Thyroid gland (tissue), 4 donors: ENCODE measurements at regions not wholly inside any gene's neighbourhood (a gene's known extent, or its start where the extent isn't known, plus 50 kb on each side); places are given as distances from the start of the nearest gene placed in this dataset.

Source experiments
- DNase-seq, 2 donors: peaks; one replicate each; pipeline ENCODE4 v3.0.0-alpha.2; 2019
- H3K27ac ChIP-seq, 3 donors: fragments of 200-600 bp; sonication (generic); 1 replicate in 2 of 3; 2 replicates in 1 of 3; pipeline ENCODE4 v1.5.1; 2016 to 2019; ENCODE audit warnings: mild to moderate bottlenecking in 1 of 3, moderate library complexity in 1 of 3
- H3K27me3 ChIP-seq: fragments of 200-600 bp; sonication (generic); one replicate; pipeline ENCODE4 v1.5.1; 2019
- H3K36me3 ChIP-seq, 2 donors: fragments of 200-600 bp; sonication (generic); one replicate each; pipeline ENCODE4 v1.5.1; 2016 to 2019
- H3K4me1 ChIP-seq, 2 donors: fragments of 200-600 bp; sonication (generic); one replicate each; pipeline ENCODE4 v1.5.1; 2017 to 2019
- H3K4me3 ChIP-seq, 3 donors: fragments of 200-600 bp; sonication (generic); replicated peaks in 1 of 3; 1 replicate in 2 of 3; 2 replicates in 1 of 3; pipeline ENCODE4 v1.5.1; 2016; ENCODE audit warnings: mild to moderate bottlenecking in 1 of 3
- H3K9me3 ChIP-seq: fragments of 200-600 bp; sonication (generic); one replicate; pipeline ENCODE4 v1.5.1; 2017
- POLR2A ChIP-seq, 2 donors: fragments of 450-650 bp; IDR thresholded peaks; one replicate each; pipeline ENCODE4 v1.6.1; 2017; ENCODE audit warnings: antibody characterized with exemption in 2 of 2, mild to moderate bottlenecking in 2 of 2, moderate library complexity in 1 of 2
- WGBS, 2 donors: methylation state at CpG; one replicate each; pipeline ENCODE4 v1.1.5; 2017; 5-methylcytosine and 5-hydroxymethylcytosine counted together
- intact Hi-C: fragments of 100-400 bp; cut with DNase I; formaldehyde crosslinking; loops from one replicate; pipeline ENCODE4 v1.15.1; 2023
- TF ChIP-seq, protein P1 (sequence below), 6 experiments: fragments of 200-600 bp in 3 of 6; fragments of 450-650 bp in 3 of 6; sonication (generic) in 3 of 6; IDR thresholded peaks; one replicate each; pipeline ENCODE4 v1.5.1; 2016 to 2019; ENCODE audit warnings: antibody characterized with exemption in 6 of 6, mild to moderate bottlenecking in 2 of 6, inconsistent platforms in 1 of 6, moderate library complexity in 1 of 6

DNA sequence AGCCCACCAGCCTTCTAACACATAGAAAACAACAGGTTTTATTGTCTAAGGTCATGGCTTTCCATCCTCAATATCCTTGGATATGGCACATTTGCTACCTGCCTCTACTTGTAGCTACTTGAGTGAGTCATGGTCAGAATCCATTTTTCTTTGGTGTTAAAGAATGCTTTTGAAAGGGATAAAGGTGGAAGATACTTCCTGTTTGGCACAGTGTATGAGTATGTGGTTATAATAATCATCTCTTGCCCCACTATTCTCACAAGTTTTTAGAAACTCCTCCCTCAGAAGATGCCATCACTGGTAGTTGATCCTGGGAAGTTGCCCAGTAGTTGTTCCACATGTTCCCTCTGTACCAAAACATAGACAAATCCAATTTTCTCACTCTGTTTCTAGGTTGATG lies 508.6 kb upstream of the IL12A start:
- no peaks in the 10 kb centered on the region for H3K9me3 ChIP-seq
- TF ChIP-seq, protein P1, sequence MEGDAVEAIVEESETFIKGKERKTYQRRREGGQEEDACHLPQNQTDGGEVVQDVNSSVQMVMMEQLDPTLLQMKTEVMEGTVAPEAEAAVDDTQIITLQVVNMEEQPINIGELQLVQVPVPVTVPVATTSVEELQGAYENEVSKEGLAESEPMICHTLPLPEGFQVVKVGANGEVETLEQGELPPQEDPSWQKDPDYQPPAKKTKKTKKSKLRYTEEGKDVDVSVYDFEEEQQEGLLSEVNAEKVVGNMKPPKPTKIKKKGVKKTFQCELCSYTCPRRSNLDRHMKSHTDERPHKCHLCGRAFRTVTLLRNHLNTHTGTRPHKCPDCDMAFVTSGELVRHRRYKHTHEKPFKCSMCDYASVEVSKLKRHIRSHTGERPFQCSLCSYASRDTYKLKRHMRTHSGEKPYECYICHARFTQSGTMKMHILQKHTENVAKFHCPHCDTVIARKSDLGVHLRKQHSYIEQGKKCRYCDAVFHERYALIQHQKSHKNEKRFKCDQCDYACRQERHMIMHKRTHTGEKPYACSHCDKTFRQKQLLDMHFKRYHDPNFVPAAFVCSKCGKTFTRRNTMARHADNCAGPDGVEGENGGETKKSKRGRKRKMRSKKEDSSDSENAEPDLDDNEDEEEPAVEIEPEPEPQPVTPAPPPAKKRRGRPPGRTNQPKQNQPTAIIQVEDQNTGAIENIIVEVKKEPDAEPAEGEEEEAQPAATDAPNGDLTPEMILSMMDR (IDR thresholded peaks at IDR 0.05), result no peak
- TF ChIP-seq POLR2A (IDR thresholded peaks at IDR 0.05), result no peak
- intact Hi-C loops, result no loop called here
- no peak for DNase-seq
- no peak overlapping the region for H3K4me3 ChIP-seq
- no peaks in the 10 kb centered on the region for H3K4me1 ChIP-seq
- H3K27ac ChIP-seq, result no peak overlapping the region
- H3K36me3 ChIP-seq, result no peaks in the 10 kb centered on the region
- no peaks in the 10 kb centered on the region for H3K27me3 ChIP-seq

DNA sequence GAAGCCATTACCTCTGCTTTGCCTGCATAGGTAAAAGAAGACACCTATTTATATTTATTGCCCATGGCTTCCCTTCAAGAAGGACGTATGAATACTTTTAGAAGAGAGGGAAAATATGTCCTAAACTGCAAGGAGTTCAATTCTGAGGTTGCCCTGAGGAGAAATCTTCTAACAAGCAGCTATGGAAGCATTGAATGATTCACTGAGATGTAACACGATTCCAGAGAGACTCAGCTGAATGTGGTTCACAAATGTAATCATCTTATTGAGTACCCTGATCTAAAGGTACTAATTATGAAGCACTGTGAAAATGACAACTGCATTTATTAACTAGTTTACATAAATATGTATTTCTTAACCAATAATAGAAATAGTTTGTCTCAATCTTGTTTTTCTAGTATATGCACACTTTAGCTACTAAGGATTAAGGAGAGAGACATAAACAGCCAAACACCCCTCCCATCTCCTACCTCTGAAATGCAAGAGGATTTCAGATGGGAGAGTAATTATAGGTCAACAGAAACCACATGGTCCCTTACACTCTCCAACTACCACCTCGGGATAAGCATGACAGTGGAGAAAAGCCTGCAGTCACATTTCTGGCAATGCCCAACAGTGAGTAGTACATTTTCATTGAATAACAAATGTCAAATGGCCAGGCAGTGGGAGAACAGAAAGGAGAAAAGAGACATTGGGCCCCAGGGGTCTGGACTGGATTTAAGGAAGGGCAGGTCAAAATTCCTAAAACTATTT lies 506.2 kb upstream of the IL12A start:
- no peak for DNase-seq
- TF ChIP-seq, protein P1 (IDR thresholded peaks at IDR 0.05), result no peak
- H3K36me3 ChIP-seq, result no peaks in the 10 kb centered on the region
- H3K4me3 ChIP-seq, result no peak overlapping the region
- H3K27ac ChIP-seq, result no peak overlapping the region
- no peaks in the 10 kb centered on the region for H3K9me3 ChIP-seq
- H3K4me1 ChIP-seq, result no peaks in the 10 kb centered on the region
- intact Hi-C loops, result no loop called here
- WGBS, 2 donors, result 46 to 48% methylated on average over 3 of the region's 3 CpGs
- no peaks in the 10 kb centered on the region for H3K27me3 ChIP-seq

DNA sequence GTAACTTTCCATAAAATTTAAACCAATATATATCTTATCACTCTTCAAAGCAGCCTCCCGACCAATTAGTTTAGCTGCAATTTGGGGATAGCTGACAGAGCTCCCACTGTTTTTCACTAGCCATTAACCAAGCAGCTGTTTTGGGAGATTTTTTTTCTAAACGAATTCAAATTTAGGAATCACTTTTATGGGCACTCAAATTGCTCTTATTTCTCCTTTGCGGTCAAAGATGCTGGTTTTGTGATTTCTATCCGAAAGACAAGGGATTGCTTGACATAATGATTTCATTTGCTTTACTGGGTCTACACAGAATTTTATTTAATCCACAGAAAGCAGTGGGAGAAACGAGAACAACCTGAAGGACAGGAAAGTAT lies 505.7 kb upstream of the IL12A start:
- no peaks in the 10 kb centered on the region for H3K4me1 ChIP-seq
- intact Hi-C loops, result no loop called here
- DNase-seq, result no peak
- H3K27me3 ChIP-seq, result no peaks in the 10 kb centered on the region
- no peak overlapping the region for H3K27ac ChIP-seq
- TF ChIP-seq, protein P1 (IDR thresholded peaks at IDR 0.05), result no peak
- no peak for TF ChIP-seq POLR2A (IDR thresholded peaks at IDR 0.05)
- 62 to 74% methylated on average over 5 of the region's 5 CpGs for WGBS, 2 donors
- no peak overlapping the region for H3K4me3 ChIP-seq
- no peaks in the 10 kb centered on the region for H3K36me3 ChIP-seq
- no peaks in the 10 kb centered on the region for H3K9me3 ChIP-seq

DNA sequence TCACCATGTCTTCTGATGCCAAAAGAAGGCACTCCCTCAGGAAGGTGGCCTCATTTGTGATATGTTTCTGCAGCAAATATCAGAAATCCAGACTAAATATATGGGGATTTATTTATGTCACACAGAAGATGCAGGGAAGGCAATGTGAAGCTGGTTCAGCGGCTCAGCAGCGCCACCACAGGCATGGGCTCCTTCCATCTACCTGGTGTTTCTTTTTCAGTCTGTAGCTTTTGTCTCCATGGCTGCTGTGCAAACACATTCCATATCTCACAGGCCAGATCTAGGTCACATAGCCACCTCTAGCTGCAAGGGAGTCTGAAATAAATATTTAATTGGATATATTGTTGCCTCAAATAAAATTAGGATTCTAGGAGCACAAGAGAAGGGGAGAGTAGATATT lies 502.1 kb upstream of the IL12A start:
- no peaks in the 10 kb centered on the region for H3K9me3 ChIP-seq
- intact Hi-C loops, result no loop called here
- no peak overlapping the region for H3K27ac ChIP-seq
- H3K4me1 ChIP-seq, result no peaks in the 10 kb centered on the region
- H3K4me3 ChIP-seq, result no peak overlapping the region
- WGBS, 2 donors, result 56 to 63% methylated on average over 2 of the region's 2 CpGs
- no peaks in the 10 kb centered on the region for H3K27me3 ChIP-seq
- TF ChIP-seq, protein P1 (IDR thresholded peaks at IDR 0.05), result no peak
- TF ChIP-seq POLR2A (IDR thresholded peaks at IDR 0.05), result no peak
- no peak for DNase-seq
- H3K36me3 ChIP-seq, result no peaks in the 10 kb centered on the region

DNA sequence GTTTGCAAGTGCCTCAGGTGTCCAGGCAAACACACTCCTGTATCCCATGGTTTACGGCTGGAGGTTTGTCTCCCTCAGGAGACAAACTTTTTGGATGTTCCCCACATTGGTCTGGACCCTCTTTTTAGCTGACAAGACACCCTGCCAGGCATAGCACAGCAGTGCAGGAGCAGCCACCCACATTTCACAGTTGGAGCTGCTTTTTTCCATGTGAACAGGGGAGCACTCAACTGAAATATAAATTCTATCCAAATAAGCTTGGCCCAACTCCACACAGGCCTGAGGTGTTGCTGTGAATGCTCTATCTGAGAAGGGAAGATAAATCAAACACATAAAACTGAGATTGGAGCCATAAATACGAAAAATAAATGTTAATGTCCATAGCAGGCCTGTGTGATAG lies 501.3 kb upstream of the IL12A start:
- 66 to 71% methylated on average over 2 of the region's 2 CpGs for WGBS, 2 donors
- H3K27me3 ChIP-seq, result no peaks in the 10 kb centered on the region
- no peaks in the 10 kb centered on the region for H3K9me3 ChIP-seq
- H3K4me3 ChIP-seq, result no peak overlapping the region
- intact Hi-C loops, result no loop called here
- no peak for DNase-seq
- TF ChIP-seq POLR2A (IDR thresholded peaks at IDR 0.05), result no peak
- TF ChIP-seq, protein P1 (IDR thresholded peaks at IDR 0.05), result no peak
- H3K4me1 ChIP-seq, result no peaks in the 10 kb centered on the region
- H3K36me3 ChIP-seq, result no peaks in the 10 kb centered on the region
- H3K27ac ChIP-seq, result no peak overlapping the region
